T-cell (primary cell): ENCODE measurements at regions not wholly inside any gene's neighbourhood (a gene's known extent, or its start where the extent isn't known, plus 50 kb on each side); places are given as distances from the start of the nearest gene placed in this dataset.

Experiments
- ATAC-seq, 4 experiments: fragments of 200-7000 bp in 3 of 4; fragments of 150-1000 bp in 1 of 4; cut with Tn5 transposase; replicated peaks in 1 of 4; 1 replicate in 3 of 4; 2 replicates in 1 of 4; pipeline ENCODE4 v1.10.0; 2021; ENCODE audit warnings: moderate library complexity in 3 of 4, mild to moderate bottlenecking in 2 of 4, moderate number of reproducible peaks in 1 of 4
- CTCF ChIA-PET, 2 donors: fragments of 300-600 bp; sonication (Branson Sonifier 250); formaldehyde crosslinking; loops; one replicate each; lab custom pipeline; 2022; ENCODE audit warnings: antibody characterized with exemption in 2 of 2; lab: Charles Lee
- POLR2A ChIA-PET, 2 donors: fragments of 300-600 bp; sonication (Branson Sonifier 250); formaldehyde crosslinking; loops; one replicate each; lab custom pipeline; 2022; ENCODE audit warnings: antibody characterized with exemption in 2 of 2; lab: Charles Lee
- DNase-seq, 35 experiments: peaks; one replicate each; pipeline versions ENCODE4 v3.0.0 to v3.0.0-alpha.2; 2013 to 2023
- H3K27ac ChIP-seq: one replicate; pipeline ENCODE4 v1.5.1; 2013; ENCODE audit warnings: low read length
- H3K27me3 ChIP-seq, 2 experiments: replicated peaks in 1 of 2; 1 replicate in 1 of 2; 2 replicates in 1 of 2; pipeline versions ENCODE4 v1.6.1 to v1.7.0; 2013; ENCODE audit warnings: low read length in 1 of 2, mixed read lengths in 1 of 2; ENCODE audit not compliant: control insufficient read depth in 2 of 2, insufficient read depth in 2 of 2; ENCODE audit errors: extremely low read depth in 1 of 2
- H3K36me3 ChIP-seq, 2 donors: 1 replicate in 1 of 2; 2 replicates in 1 of 2; pipeline versions ENCODE4 v1.6.1 to v1.7.0; 2013; ENCODE audit warnings: low read length in 1 of 2; ENCODE audit not compliant: control insufficient read depth in 2 of 2, insufficient read depth in 1 of 2; ENCODE audit errors: extremely low read depth in 1 of 2
- H3K4me1 ChIP-seq, 2 experiments: 1 replicate in 1 of 2; 2 replicates in 1 of 2; pipeline versions ENCODE4 v1.6.1 to v1.7.0; 2013; ENCODE audit warnings: low read length in 2 of 2, mixed read lengths in 1 of 2; ENCODE audit not compliant: insufficient read depth in 2 of 2, control insufficient read depth in 1 of 2; ENCODE audit errors: extremely low read depth in 1 of 2
- H3K4me3 ChIP-seq, 2 donors: 1 replicate in 1 of 2; 2 replicates in 1 of 2; pipeline versions ENCODE4 v1.5.1 to v1.7.0; 2013; ENCODE audit warnings: mild to moderate bottlenecking in 2 of 2, low read length in 1 of 2, moderate library complexity in 1 of 2; ENCODE audit not compliant: control insufficient read depth in 1 of 2; ENCODE audit errors: extremely low read depth in 1 of 2
- H3K9me3 ChIP-seq: 2 replicates; pipeline ENCODE4 v1.7.0; 2013
- H3K27ac Mint-ChIP-seq, 2 donors: one replicate each; pipeline ENCODE4 v1.8.0; 2020 to 2021; ENCODE audit warnings: mild to moderate bottlenecking in 2 of 2, mixed read lengths in 2 of 2
- H3K27me3 Mint-ChIP-seq, 2 donors: one replicate each; pipeline ENCODE4 v1.8.0; 2021 to 2022; ENCODE audit warnings: mixed read lengths in 2 of 2
- H3K36me3 Mint-ChIP-seq: one replicate; pipeline ENCODE4 v1.8.0; 2021; ENCODE audit warnings: mixed read lengths
- H3K4me1 Mint-ChIP-seq, 3 donors: one replicate each; pipeline ENCODE4 v1.8.0; 2020 to 2022; ENCODE audit warnings: mixed read lengths in 3 of 3, mild to moderate bottlenecking in 1 of 3
- H3K4me3 Mint-ChIP-seq, 3 donors: one replicate each; pipeline ENCODE4 v1.8.0; 2020 to 2022; ENCODE audit warnings: mild to moderate bottlenecking in 3 of 3, mixed read lengths in 3 of 3, moderate library complexity in 3 of 3
- H3K9me3 Mint-ChIP-seq, 3 donors: one replicate each; pipeline ENCODE4 v1.8.0; 2020 to 2022; ENCODE audit warnings: mixed read lengths in 3 of 3
- WGBS: methylation state at CpG from one replicate; pipeline ENCODE4 v1.1.5; 2013; ENCODE audit warnings: missing lambda C conversion rate; ENCODE audit not compliant: insufficient coverage; 5-methylcytosine and 5-hydroxymethylcytosine counted together

- WGBS = 100% methylated on average over 1 of the region's 2 CpGs
- CTCF ChIA-PET = no interaction called here
- no peaks in the 10 kb centered on the region for H3K36me3 Mint-ChIP-seq
- DNase-seq (no peak), ATAC-seq (no peak)
- no peaks in the 10 kb centered on the region for H3K36me3 ChIP-seq
- no peaks in the 10 kb centered on the region for H3K9me3 ChIP-seq
- POLR2A ChIA-PET = no interaction called here
- no peak overlapping the region for H3K27ac ChIP-seq
- peaks cover 0 to 5% of the 10 kb centered on the region in 2 experiments for H3K27me3 ChIP-seq
- H3K9me3 Mint-ChIP-seq = peaks cover 0 to 3% (median 0%) of the 10 kb centered on the region in 3 donors
- H3K4me1 ChIP-seq = no peaks in the 10 kb centered on the region
- H3K4me1 Mint-ChIP-seq = no peaks in the 10 kb centered on the region
- H3K4me3 Mint-ChIP-seq = no peak overlapping the region
- no peak overlapping the region for H3K4me3 ChIP-seq
- no peak overlapping the region for H3K27ac Mint-ChIP-seq
- peaks cover 0 to 3% of the 10 kb centered on the region in 2 donors for H3K27me3 Mint-ChIP-seq
These were observed 105.5 kb downstream of the TNFSF13B start for GRCh38 chr13:108375034-108375433.

GRCh38 chr13:108375772-108376171 lies 106.3 kb downstream of the TNFSF13B start:
- WGBS = 83% methylated on average over 1 of the region's 2 CpGs
- POLR2A ChIA-PET = no interaction called here

GRCh38 chr13:108376308-108376707 lies 106.8 kb downstream of the TNFSF13B start:
- ChIA-PET CTCF (no interaction called here), POLR2A (no interaction called here)
- ATAC-seq (no peak), DNase-seq (no peak)
- H3K27ac ChIP-seq = no peak overlapping the region
- Mint-ChIP-seq H3K4me1 (no peaks in the 10 kb centered on the region), H3K27ac (no peak overlapping the region), H3K9me3 (peaks cover 0 to 4% (median 0%) of the 10 kb centered on the region in 3 donors), H3K27me3 (peaks cover 0 to 3% of the 10 kb centered on the region in 2 donors), H3K36me3 (no peaks in the 10 kb centered on the region), H3K4me3 (no peak overlapping the region)
- no peak overlapping the region for H3K4me3 ChIP-seq
- no peaks in the 10 kb centered on the region for H3K4me1 ChIP-seq
- H3K36me3 ChIP-seq = no peaks in the 10 kb centered on the region
- H3K27me3 ChIP-seq = peaks cover 0 to 5% of the 10 kb centered on the region in 2 experiments
- no peaks in the 10 kb centered on the region for H3K9me3 ChIP-seq
- WGBS = 75% methylated on average over 2 of the region's 2 CpGs

More at GRCh38 chr13:108375772-108376171, 106.3 kb downstream of the TNFSF13B start:
- H3K27me3 ChIP-seq = peaks cover 0 to 5% of the 10 kb centered on the region in 2 experiments
- H3K4me3 Mint-ChIP-seq = no peak overlapping the region
- peaks cover 0 to 3% of the 10 kb centered on the region in 2 donors for H3K27me3 Mint-ChIP-seq
- H3K9me3 ChIP-seq = no peaks in the 10 kb centered on the region
- no peak overlapping the region for H3K27ac ChIP-seq
- no peaks in the 10 kb centered on the region for H3K4me1 ChIP-seq
- ATAC-seq (no peak), DNase-seq (no peak)
- H3K4me3 ChIP-seq = no peak overlapping the region
- CTCF ChIA-PET = no interaction called here
- H3K4me1 Mint-ChIP-seq = no peaks in the 10 kb centered on the region
- peaks cover 0 to 4% (median 0%) of the 10 kb centered on the region in 3 donors for H3K9me3 Mint-ChIP-seq
- H3K36me3 Mint-ChIP-seq = no peaks in the 10 kb centered on the region
- no peaks in the 10 kb centered on the region for H3K36me3 ChIP-seq
- H3K27ac Mint-ChIP-seq = no peak overlapping the region

GRCh38 chr13:108377646-108378206 lies 108.2 kb downstream of the TNFSF13B start:
- no peaks in the 10 kb centered on the region for H3K36me3 ChIP-seq
- ChIA-PET CTCF (no interaction called here), POLR2A (no interaction called here)

GRCh38 chr13:108383667-108384066 lies 114.1 kb downstream of the TNFSF13B start:
- ChIA-PET POLR2A (no interaction called here), CTCF (no interaction called here)

More at GRCh38 chr13:108377646-108378206, 108.2 kb downstream of the TNFSF13B start:
- 96% methylated on average over 4 of the region's 6 CpGs for WGBS
- Mint-ChIP-seq H3K4me3 (no peak overlapping the region), H3K36me3 (no peaks in the 10 kb centered on the region), H3K27me3 (peaks cover 0 to 3% of the 10 kb centered on the region in 2 donors), H3K27ac (no peak overlapping the region), H3K9me3 (peaks cover 0 to 4% (median 0%) of the 10 kb centered on the region in 3 donors), H3K4me1 (no peaks in the 10 kb centered on the region)
- Histone ChIP-seq H3K27me3 (peaks cover 0 to 5% of the 10 kb centered on the region in 2 experiments), H3K4me1 (no peaks in the 10 kb centered on the region), H3K9me3 (no peaks in the 10 kb centered on the region), H3K27ac (no peak overlapping the region), H3K4me3 (no peak overlapping the region)
- ATAC-seq (no peak), DNase-seq (no peak)

DNA sequence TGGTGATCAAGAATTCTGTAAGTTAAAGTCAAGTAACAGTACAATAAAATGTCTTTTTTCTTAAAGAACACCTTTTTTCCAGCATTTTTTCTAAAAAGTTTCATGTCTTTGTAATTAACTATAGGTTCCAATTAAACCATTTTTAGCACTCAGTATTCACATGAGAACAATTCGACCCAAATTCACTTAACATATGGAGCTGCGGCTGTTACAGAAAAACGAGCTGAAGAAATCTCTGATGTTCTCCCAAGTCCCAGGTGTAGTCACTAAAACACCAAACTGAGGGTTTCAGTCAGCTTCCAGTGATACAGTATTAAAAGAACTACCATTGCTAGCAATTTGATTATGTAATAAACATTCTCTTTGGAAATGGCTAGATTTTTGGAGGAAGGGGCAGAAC lies 117.6 kb downstream of the TNFSF13B start:
- H3K36me3 ChIP-seq = no peaks in the 10 kb centered on the region
- no CpG with 5 or more reads among the region's 3 CpGs for WGBS
- Mint-ChIP-seq H3K4me3 (no peak overlapping the region), H3K9me3 (no peaks in the 10 kb centered on the region), H3K36me3 (no peaks in the 10 kb centered on the region), H3K27me3 (peaks cover 0 to 2% of the 10 kb centered on the region in 2 donors), H3K27ac (no peak overlapping the region), H3K4me1 (no peaks in the 10 kb centered on the region)
- ATAC-seq = no peak
- no peaks in the 10 kb centered on the region for H3K9me3 ChIP-seq
- no peak for DNase-seq
- H3K27ac ChIP-seq = no peak overlapping the region
- ChIA-PET POLR2A (no interaction called here), CTCF (no interaction called here)
- H3K4me3 ChIP-seq = no peak overlapping the region
- H3K27me3 ChIP-seq = peaks cover 0 to 4% of the 10 kb centered on the region in 2 experiments
- H3K4me1 ChIP-seq = no peaks in the 10 kb centered on the region

More at GRCh38 chr13:108383667-108384066, 114.1 kb downstream of the TNFSF13B start:
- Histone ChIP-seq H3K4me1 (no peaks in the 10 kb centered on the region), H3K4me3 (no peak overlapping the region), H3K27me3 (peaks cover 0 to 4% of the 10 kb centered on the region in 2 experiments), H3K27ac (no peak overlapping the region), H3K36me3 (no peaks in the 10 kb centered on the region), H3K9me3 (no peaks in the 10 kb centered on the region)
- ATAC-seq (no peak), DNase-seq (no peak)
- WGBS = 86% methylated on average over 2 of the region's 3 CpGs
- Mint-ChIP-seq H3K4me1 (no peaks in the 10 kb centered on the region), H3K4me3 (no peak overlapping the region), H3K27ac (no peak overlapping the region), H3K9me3 (peaks cover 0 to 4% (median 0%) of the 10 kb centered on the region in 3 donors), H3K27me3 (peaks cover 2 to 3% of the 10 kb centered on the region in 2 donors), H3K36me3 (no peaks in the 10 kb centered on the region)
